ENCODE measurements at regions not wholly inside any gene's neighbourhood (a gene's known extent, or its start where the extent isn't known, plus 50 kb on each side); places are given as distances from the start of the nearest gene placed in this dataset.

DNA sequence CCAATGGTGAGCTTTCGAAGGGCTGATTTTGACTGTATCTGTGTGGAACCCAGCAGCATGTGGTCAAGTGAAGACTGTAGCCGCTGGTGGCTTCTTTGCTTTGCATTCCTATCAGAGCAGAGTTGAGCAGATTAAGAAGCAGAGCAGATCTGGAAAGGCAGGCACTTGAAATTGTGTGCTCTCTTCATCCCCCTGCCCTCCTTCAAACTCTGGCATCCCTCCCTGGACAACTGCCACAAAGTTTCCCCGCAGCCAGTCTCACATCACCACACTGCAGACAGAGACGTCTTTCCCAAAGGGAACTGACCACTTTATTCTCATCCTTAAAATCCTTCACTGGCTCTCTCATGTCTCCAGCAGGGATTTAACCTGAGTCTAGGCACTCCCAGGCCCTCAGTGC lies 237.1 kb upstream of the DYNLRB2 start:
- TF ChIP-seq, protein P1, sequence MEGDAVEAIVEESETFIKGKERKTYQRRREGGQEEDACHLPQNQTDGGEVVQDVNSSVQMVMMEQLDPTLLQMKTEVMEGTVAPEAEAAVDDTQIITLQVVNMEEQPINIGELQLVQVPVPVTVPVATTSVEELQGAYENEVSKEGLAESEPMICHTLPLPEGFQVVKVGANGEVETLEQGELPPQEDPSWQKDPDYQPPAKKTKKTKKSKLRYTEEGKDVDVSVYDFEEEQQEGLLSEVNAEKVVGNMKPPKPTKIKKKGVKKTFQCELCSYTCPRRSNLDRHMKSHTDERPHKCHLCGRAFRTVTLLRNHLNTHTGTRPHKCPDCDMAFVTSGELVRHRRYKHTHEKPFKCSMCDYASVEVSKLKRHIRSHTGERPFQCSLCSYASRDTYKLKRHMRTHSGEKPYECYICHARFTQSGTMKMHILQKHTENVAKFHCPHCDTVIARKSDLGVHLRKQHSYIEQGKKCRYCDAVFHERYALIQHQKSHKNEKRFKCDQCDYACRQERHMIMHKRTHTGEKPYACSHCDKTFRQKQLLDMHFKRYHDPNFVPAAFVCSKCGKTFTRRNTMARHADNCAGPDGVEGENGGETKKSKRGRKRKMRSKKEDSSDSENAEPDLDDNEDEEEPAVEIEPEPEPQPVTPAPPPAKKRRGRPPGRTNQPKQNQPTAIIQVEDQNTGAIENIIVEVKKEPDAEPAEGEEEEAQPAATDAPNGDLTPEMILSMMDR (IDR thresholded peaks at IDR 0.05) = no peak
- TF ChIP-seq POLR2A (IDR thresholded peaks at IDR 0.05) = no peak

All from right lobe of liver (tissue), 4 donors.